ENCODE measurements at regions not wholly inside any gene's neighbourhood (a gene's known extent, or its start where the extent isn't known, plus 50 kb on each side); places are given as distances from the start of the nearest gene placed in this dataset.
"Not testable (repeated sequence)": the region's sequence is repeated elsewhere in the genome, so short reads cannot be mapped to it uniquely, and the experiment has no call there.

DNA sequence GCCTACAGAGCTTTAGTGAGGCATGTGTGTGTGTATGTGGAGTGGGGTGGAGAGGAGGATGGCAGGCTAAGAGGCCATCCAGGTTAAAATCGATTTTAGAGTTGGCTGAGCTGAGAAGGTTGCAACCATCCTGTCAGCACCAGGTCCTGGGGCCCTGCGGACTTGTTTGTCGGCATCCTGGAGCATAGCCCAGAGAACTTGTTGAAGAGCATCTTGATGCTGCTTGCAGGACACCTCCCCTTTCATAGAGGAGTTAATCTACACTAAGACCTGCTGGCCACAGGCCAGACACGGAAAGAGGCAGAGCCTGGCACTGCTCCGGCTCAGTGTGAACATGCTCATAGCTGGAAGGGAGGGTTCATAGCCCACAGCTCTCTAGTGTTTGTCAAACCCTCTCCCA lies 72.1 kb upstream of the RGPD5 start (continued):
- TF ChIP-seq REST (IDR thresholded peaks at IDR 0.05; ENCODE audit: low read depth) (no peak), CEBPB (IDR thresholded peaks at IDR 0.05; ENCODE audit: low read depth) (no peak), JUND (IDR thresholded peaks at IDR 0.05) (no peak)

GRCh38 chr2:109722640-109723039 lies 71.5 kb upstream of the RGPD5 start:
- H3K4me3 ChIP-seq (replicated peaks in 1 of 2; ENCODE audit: low read depth in 1 of 2, low read length in 2 of 2); BruUV-seq (replicated peaks); H3K9ac ChIP-seq (ENCODE audit: low read length); RAD21 ChIA-PET (ENCODE audit: low non-redundant PET in 1 of 2, low total read pairs in 2 of 2, uncharacterized antibody in 2 of 2, unreplicated experiment in 2 of 2); H3K27me3 ChIP-seq (ENCODE audit: insufficient read depth, low read length); POLR2A ChIA-PET; ATAC-seq; H3K4me1 ChIP-seq (ENCODE audit: control insufficient read depth in 1 of 2, insufficient read depth in 2 of 2, low read length in 2 of 2); DNase-seq (ENCODE audit: low read depth, low spot score); H3K9me3 ChIP-seq (ENCODE audit: control insufficient read depth in 1 of 2, insufficient read depth in 1 of 2, low read depth in 1 of 2, low read length in 2 of 2); H3K9me2 ChIP-seq (ENCODE audit: insufficient read depth); H3K27ac ChIP-seq (ENCODE audit: low read depth, low read length); H2AFZ ChIP-seq (ENCODE audit: low read depth, low read length, poor library complexity, severe bottlenecking); H3K4me2 ChIP-seq (ENCODE audit: low read length); H3K79me2 ChIP-seq (ENCODE audit: insufficient read depth, low read length); H4K20me1 ChIP-seq (ENCODE audit: insufficient read depth); H3K36me3 ChIP-seq (ENCODE audit: control insufficient read depth in 1 of 2, insufficient read depth in 2 of 2, low read length in 2 of 2); CTCF ChIA-PET; intact Hi-C loops (cut with micrococcal nuclease): not testable (repeated sequence)

DNA sequence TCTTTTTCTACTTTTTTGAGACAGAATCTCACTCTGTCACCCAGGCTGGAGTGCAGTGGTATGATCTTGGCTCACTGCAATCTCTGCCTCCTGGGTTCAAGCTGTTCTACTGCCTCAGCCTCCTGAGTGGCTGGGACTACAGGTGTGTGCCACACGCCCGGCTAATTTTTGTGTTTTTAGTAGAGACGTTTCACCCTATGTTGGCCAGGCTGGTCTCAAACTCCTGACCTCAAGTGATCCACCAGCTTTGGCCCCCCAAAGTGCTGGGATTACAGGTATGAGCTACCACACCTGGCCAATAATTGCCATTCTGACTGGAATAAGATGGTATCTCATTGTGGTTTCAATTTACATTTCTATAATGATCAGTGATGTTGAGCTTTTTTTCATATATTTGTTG lies 71.0 kb upstream of the RGPD5 start:
- RAD21 ChIA-PET (ENCODE audit: low non-redundant PET in 1 of 2, low total read pairs in 2 of 2, uncharacterized antibody in 2 of 2, unreplicated experiment in 2 of 2); H3K4me2 ChIP-seq (ENCODE audit: low read length); H3K9me3 ChIP-seq (ENCODE audit: control insufficient read depth in 1 of 2, insufficient read depth in 1 of 2, low read depth in 1 of 2, low read length in 2 of 2); DNase-seq (ENCODE audit: low read depth, low spot score); intact Hi-C loops (cut with micrococcal nuclease); H3K27ac ChIP-seq (ENCODE audit: low read depth, low read length); H3K36me3 ChIP-seq (ENCODE audit: control insufficient read depth in 1 of 2, insufficient read depth in 2 of 2, low read length in 2 of 2); H2AFZ ChIP-seq (ENCODE audit: low read depth, low read length, poor library complexity, severe bottlenecking); H3K9ac ChIP-seq (ENCODE audit: low read length); H4K20me1 ChIP-seq (ENCODE audit: insufficient read depth); H3K27me3 ChIP-seq (ENCODE audit: insufficient read depth, low read length); BruUV-seq (replicated peaks); CTCF ChIA-PET; POLR2A ChIA-PET; H3K4me1 ChIP-seq (ENCODE audit: control insufficient read depth in 1 of 2, insufficient read depth in 2 of 2, low read length in 2 of 2); H3K79me2 ChIP-seq (ENCODE audit: insufficient read depth, low read length); H3K4me3 ChIP-seq (replicated peaks in 1 of 2; ENCODE audit: low read depth in 1 of 2, low read length in 2 of 2); ATAC-seq; H3K9me2 ChIP-seq (ENCODE audit: insufficient read depth): not testable (repeated sequence)
